A673 (cell line): ENCODE measurements at regions not wholly inside any gene's neighbourhood (a gene's known extent, or its start where the extent isn't known, plus 50 kb on each side); places are given as distances from the start of the nearest gene placed in this dataset.

Experiments used
- EZH2 ChIP-seq: fragments of 200-600 bp; sonication (generic); IDR thresholded peaks from 2 replicates; pipeline ENCODE4 v1.6.1; 2017; ENCODE audit warnings: borderline replicate concordance, low read depth, mild to moderate bottlenecking, mixed read lengths, antibody characterized with exemption, low read length; ENCODE audit not compliant: poor library complexity, severe bottlenecking
- TF ChIP-seq, protein P1 (sequence below): fragments of 300-800, 200-600 bp; sonication (generic); conservative IDR thresholded peaks from 2 replicates; pipeline ENCODE4 v1.5.1; 2017; ENCODE audit warnings: low read depth, mild to moderate bottlenecking, antibody characterized with exemption, low read length, moderate library complexity, mixed read lengths

- TF ChIP-seq, protein P1, sequence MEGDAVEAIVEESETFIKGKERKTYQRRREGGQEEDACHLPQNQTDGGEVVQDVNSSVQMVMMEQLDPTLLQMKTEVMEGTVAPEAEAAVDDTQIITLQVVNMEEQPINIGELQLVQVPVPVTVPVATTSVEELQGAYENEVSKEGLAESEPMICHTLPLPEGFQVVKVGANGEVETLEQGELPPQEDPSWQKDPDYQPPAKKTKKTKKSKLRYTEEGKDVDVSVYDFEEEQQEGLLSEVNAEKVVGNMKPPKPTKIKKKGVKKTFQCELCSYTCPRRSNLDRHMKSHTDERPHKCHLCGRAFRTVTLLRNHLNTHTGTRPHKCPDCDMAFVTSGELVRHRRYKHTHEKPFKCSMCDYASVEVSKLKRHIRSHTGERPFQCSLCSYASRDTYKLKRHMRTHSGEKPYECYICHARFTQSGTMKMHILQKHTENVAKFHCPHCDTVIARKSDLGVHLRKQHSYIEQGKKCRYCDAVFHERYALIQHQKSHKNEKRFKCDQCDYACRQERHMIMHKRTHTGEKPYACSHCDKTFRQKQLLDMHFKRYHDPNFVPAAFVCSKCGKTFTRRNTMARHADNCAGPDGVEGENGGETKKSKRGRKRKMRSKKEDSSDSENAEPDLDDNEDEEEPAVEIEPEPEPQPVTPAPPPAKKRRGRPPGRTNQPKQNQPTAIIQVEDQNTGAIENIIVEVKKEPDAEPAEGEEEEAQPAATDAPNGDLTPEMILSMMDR: no peak
- no peak for TF ChIP-seq EZH2
Observed at GRCh38 chr15:31477851-31478701, 151.4 kb downstream of the KLF13 start.
